ENCODE measurements at regions not wholly inside any gene's neighbourhood (a gene's known extent, or its start where the extent isn't known, plus 50 kb on each side); places are given as distances from the start of the nearest gene placed in this dataset.

DNA sequence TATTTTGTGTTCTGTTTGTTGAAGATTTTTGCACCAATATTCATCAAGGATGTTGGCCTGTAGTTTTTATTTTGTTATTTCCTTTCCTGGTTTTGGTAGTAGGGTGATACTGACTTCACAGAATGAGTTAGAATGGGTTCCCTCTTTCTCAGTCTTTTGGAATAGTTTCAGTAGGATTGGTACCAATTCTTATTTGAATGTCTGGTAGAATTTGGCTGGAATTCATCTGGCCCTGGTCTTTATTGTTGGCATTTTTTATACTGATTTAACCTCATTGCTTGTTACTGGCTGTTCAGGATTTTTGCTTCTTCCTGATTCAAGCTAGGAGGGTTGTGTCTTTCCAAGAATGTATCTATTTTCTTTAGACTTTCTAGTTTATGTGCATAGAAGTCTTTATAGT is 263.7 kb downstream of the SOX11 start:
- no peak for DNase-seq (ENCODE audit: low spot score)

DNA sequence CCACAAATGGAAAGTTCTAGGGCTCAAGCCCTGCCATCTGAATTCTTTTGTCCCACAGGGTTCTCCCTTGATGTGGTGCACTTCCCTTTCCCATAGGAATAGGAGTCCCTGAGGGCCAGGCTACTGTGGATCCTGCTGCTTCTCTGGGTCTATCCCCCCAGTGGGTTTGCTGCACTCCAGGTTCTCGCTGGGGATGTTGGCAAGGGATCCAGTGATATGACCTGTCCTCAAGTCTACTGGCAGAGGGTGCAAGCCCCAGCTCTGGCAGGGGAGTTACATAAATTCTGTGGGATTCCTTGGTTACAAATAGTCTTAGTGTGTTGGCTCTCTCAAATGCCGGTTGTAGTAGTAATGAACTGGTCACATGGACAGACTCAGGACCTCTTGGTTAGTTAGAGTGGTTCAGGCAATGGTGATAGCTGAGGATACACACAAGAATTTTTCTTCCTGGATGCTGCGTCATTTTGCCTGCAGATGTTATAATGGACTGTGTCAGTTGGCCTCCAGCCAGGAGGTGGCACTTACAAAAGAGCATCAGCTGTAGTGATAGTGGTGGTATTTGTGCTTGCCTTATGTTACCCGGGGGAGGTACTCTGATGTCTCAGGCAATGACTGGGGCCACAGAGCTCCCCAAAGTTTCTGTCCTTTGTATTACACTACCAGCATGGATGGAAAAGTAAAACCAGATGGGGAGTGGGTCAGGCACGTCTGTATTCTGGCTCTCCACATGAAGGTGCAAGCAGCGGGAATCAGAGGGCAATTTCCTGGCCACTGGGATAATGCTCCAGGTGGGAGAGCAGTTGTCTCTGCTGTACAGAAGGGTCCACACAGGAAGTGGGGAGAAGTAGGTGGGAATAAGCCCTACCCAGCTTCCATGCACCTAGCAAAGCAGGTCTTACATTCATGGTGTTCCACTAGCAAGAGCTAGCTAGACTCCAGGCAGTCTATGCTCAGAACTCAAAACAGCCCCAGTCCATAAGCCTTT is 267.9 kb downstream of the SOX11 start:
- no peak for DNase-seq (ENCODE audit: low spot score)

DNA sequence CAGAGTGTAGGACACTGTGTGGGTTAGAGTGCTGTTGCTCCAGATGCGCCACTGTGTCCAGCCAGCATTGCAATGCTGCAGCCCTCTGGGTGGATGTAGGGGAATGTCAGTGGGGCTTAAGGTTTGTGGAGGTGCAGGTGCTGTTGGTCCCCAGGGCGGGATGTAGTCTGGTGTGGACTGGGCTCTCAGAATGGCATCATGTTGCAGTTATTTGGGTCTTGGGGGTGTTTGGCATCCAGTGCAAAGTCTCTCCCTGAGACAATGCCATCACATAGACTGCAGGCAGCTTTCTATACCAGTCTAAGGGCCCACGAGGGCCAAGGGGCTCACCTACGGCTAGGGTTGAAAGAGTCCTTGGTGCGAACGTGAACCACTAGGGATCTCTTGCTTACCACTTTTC is 275.3 kb downstream of the SOX11 start:
- DNase-seq (ENCODE audit: low spot score) = no peak

DNA sequence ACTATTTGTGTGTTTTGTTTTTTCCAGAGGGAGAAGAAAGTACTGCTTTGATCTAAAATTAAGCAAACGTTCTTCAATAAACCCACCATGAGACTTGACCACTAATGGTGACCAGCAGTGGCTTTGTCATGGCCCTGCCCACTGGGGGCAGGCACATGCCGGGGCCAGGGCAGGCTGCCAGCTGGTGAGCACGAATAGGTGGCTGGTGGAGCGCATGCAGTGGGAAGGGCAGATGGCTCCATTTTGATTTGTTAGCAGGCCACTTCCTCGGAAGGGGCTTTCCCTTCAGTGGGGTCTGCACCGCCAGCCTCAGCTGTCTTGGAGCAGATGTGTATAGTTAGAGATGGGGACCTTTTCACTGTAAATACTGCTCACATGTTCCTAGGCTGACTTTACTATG is 277.1 kb downstream of the SOX11 start:
- DNase-seq (ENCODE audit: low spot score) = no peak

DNA sequence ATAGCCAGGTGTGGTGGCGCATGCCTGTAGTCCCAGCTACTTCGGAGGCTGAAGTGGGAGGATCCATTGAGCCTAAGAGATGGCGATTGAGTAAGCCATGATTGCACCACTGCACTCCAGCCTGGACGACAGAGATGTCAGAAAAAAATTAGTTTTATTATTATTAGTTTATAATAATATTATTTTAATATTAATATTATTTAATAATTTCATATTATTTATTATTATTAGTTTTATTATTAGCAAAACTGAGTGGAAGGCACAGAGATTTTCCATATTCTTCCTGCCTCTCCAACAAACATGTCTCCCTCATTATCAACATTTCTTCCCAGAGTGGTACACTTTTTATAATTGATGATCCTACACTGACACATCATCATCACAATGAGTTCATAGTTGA is 278.2 kb downstream of the SOX11 start:
- no peak for DNase-seq (ENCODE audit: low spot score)

DNA sequence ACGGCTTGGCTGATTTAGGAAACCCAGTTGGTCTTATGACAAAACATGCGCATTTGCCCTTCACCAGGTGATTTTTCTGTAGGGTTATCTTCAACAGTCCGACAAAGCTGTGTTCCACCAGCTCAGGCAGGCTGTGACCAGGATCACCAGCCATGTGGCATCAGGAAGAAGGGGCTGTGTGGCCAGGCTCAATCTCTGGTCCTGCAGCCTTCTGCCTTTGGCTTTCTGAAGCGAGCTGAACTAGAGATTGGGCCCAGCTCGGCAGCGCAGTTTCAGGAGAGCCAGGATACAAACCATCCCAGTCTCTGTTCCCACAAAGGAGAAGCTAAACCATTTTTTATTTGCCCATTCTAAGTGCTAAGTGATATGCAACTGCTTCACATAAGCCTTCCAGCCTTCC is 282.3 kb downstream of the SOX11 start:
- DNase-seq (ENCODE audit: low spot score) = no peak

DNA sequence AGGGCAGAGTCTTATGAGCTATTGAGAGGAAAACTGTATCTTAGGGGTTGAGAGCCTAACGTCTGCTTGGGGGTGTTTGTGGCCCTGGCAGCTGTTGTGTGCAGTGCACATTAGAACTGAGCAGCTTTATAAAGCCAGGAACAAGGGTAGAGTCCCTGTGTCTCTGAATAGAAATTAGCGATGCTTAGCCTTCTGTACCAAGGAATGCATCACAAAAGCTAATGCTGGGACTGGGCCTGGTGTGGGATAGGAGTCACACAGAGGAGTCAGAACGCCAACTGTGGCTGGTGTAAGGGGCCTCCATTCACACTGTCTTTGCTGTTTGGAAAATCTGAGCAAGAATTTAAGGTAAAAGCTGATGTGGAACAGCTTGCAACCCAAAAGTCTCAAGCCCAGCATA is 283.2 kb downstream of the SOX11 start:
- DNase-seq (ENCODE audit: low spot score) = no peak

DNA sequence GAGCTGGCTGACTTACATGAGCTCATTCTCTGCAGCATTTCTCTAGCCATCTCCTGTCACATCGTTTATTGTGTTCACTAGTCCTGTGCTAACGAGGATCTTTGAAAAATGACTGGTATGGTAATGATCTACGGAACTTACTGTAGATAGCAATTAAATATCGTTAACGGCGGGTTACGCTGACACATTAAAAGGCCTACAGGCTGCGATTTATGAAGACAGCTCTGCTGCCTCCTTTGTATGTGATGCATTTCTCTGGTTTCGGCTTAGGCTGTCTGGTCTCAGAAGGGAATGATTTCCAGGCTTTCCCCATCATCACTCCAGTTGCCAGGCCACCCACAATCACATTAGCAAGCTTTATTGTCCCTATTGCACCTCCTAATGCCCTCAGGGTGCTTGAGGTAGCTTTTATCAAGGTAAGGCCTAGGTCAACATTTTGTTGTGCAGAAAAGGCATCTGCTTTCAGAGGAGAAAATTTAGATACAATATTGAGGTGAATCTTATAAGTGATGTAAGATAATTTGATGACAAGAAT is 284.4 kb downstream of the SOX11 start:
- DNase-seq (ENCODE audit: low spot score) = no peak

DNA sequence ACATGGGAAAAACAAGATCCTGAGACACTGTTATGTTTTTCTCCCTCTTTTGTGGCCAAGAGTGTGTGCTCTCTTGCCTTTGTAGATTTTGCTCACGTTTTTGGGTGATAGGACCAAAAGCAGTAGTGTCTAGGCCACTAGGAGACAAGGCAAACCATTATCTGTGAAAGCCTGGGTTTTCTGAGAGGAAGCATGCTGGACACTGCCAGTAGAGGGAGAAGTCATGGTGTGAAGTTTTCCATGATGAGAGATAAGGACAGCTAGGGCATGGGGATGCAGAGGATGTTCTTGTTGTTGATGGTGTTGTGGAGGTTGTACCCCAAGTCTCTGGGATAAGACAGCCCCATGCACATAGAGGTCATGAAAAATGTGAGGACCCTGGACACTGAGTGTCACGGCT is 285.3 kb downstream of the SOX11 start:
- DNase-seq (ENCODE audit: low spot score) = no peak

DNA sequence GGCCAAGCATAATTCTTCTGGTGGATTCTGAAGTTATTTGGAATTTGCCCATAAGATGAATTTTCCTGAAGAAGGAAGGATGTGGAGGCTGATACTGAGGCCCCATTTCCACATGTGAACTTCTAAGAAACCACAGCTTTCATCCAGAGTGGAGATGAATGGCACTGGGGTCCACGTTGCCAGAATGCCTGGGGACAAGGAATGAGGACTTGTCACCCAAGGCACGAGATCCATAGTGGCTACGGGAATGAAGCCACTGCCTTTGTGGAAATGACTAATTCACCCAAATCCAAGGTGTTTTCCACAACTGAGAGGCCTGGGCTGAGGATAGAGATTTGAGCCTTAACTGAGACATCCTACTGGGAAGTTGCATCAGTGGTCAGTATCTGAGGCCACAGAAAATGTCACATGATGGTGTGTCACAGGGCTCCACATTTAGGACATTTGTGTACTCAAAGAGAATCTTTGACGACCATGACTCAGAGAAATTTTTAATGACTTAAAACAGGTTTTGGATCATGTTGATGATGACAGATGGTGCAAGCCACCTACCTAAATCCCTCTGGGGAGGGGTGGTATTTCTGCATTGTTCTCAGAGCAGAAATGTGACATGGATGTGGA is 286.1 kb downstream of the SOX11 start:
- DNase-seq (ENCODE audit: low spot score) = no peak

DNA sequence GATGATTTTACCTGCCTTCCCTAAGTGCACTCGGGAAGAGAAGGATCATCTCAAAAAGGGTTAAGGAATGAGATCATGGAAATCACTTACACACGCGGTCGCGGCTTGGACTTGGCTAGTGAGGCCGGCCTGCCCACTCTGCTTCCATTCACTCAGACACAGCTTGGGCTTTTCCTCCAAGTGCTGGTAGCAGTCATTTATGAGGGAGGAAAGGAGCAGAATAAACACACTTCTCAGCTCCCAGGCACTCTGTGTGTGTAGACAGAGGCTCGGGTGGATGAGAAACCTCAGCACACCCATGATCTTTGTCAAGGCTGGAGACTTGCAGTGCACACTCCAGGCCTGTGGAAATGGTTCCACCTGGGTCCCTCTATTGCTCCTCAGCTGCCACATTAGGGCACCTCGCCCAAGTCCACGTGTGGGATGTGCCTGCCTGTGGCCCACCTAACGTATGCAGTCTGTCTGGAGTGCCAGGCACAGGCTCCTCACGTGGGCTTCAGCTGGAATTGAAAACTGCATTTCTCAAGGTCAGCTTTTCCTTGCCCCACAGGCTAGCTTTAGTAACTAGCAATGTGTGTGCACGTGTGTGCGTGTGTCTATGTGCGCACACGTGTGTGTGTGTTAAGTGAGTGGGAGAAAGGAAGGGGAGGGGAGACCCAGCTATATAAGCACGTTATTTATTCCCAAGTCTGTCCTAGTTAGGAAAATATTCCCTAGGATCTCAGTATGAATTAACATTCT is 288.4 kb downstream of the SOX11 start:
- DNase-seq (ENCODE audit: low spot score) = no peak

DNA sequence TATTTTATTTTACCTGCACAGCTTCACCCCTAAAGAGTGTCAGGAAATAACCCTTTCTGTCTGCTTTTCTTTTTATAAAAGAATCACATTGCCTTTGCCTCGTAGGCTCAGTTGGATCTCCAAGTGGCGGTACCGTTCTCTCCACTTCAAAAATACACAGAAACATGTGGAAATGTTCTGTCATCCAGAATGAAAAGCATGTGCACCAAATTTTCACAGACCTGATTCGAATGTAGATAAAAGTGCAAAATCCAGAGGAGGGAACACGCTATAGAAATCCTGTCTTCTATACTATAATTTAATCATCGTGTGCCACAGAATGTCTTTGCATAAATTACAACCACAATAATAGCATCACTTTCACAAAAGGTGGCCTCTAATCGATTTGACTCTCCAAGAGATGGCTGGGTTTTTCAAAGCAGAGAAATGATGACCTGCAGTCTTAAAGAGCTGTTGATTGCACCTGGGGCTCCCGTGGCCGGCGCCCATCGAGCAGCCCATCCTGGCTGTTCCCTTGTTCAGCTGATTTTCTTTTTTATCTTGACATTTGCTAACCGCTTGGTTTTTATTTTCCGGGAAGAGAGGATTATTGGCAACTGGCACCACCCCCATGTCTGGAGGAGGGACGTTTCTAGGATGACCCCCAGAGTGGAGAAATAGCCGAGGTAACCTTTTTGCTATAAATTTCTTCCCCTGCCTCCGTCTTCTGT is 290.2 kb downstream of the SOX11 start:
- no peak for DNase-seq (ENCODE audit: low spot score)

DNA sequence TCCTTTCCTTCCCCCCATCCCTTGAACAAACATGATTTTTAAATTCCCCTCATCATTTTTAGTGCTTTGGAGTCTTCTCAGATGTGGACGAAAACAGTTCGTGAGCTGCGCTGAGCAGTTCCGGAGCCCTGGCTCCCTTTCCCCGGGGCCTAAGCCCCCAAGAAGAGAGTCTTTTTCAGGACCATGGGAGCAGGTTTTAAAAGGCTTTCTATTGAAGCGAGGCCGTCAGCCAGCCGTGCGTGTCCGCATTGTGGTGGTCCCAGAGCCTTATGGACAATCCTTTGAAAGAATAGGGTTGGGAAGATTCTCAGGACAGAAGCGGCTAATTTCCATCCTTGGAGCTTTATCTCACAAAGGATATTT is 290.7 kb downstream of the SOX11 start:
- no peak for DNase-seq (ENCODE audit: low spot score)

DNA sequence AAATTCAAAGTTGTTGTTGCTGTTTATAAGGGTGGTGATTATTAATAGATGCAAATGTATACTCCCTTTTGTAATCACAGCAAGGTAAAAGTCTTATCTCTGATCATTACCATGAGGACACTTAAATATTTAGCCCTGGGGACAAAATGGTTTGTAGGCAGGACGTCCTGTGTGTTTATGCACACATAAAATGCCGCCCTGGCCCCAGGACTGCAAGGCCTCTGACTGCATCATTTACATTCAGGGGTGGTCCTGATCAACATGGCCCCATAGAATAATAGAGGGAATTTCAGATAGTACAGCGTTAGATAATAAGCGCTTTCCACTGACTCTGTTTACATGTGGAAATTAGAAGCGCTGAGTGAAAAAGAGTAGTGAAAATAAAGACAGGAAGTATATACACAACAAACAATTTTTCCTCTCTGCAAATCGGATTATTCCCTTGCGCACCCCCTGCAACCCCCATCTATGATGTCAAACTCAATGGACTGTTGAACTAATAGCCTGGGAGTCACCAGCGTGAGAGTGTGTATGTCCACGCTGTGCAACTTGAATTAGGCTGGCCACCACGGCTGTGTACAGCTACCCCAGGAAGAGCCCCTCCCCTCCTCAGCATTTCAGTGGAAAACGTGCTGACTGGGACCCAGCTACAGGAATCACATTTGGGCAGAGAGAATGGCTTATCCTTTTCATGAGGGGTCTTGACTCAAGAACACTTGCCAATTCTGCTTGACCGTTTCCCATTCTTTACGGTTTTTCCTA is 291.5 kb downstream of the SOX11 start:
- no peak for DNase-seq (ENCODE audit: low spot score)

DNA sequence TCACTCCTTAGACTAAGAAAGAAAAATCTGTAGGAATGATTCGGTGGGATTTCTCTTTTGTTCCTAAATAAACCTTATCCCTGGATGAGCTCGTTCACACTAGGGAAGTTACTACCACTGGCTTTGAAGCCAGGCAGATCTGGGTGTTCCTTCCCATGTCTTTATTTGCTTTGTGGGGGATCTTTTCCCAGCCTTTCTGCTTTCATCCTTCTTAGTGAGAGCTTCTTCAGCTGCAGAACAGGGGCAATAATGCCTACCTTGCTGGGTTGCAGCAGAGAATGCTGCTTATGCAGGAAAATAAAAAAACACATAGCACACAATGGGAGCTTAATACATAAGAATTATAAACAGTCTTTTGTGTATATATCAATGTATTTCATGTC is 292.1 kb downstream of the SOX11 start:
- no peak for DNase-seq (ENCODE audit: low spot score)

DNA sequence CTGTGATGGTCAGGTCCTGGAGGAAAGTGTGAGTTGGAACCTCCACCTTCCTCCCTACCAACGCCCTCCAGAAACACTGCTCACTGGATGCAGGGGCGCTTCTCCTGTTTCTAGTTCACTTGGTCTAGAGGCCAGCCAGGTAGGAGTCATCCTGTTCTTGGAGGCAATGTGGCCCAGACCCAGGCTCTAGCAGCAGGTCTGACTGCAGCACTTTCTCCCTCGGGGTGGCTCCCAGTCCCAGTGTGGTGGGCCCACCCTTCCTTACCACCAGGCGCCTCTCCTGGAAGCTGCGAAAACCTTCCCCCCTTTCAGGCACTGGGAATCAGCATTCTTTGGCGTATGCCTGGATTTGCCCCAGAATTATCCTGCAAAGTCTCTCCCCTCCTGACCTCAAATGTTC is 292.8 kb downstream of the SOX11 start:
- no peak for DNase-seq (ENCODE audit: low spot score)

DNA sequence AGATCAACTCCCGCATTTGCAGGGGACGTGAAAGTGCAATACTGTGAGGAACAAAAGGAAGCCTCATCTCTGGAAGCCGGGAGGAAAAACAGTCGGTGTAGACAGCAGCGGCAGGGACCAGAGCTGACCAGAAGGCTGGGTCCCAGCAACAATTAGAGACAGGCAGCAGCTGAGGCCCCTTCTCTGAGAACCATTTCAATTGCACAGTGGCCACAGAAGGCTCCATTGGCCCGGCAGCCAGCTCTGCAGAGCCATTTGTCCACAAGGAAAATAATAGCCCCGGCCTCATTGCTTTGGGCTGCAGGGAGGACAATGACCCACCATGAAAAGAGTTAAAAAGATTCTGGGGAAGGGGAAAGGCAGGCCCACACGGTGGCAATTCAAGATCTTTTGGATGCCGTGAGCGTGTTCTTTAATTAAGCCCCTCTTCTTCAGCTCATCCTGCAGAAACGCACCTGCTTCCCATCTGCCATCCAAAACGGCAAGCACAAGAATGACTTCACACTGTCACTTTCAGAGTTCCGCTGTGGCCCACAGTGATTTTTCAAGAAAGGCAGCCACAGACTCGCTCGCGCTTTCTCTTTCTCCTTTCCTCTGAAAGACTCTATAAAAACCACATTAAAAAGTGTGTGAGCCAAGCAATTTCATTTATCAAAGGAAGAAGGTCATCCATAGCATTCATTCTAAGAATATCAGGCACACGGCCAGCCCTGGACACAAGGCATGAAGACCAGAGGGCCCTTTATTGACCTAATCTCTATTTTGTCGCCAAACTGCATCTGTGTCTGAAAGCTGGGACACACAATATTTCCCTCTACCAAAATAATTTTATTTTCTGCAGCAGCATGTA is 293.6 kb downstream of the SOX11 start:
- no peak for DNase-seq (ENCODE audit: low spot score)

DNA sequence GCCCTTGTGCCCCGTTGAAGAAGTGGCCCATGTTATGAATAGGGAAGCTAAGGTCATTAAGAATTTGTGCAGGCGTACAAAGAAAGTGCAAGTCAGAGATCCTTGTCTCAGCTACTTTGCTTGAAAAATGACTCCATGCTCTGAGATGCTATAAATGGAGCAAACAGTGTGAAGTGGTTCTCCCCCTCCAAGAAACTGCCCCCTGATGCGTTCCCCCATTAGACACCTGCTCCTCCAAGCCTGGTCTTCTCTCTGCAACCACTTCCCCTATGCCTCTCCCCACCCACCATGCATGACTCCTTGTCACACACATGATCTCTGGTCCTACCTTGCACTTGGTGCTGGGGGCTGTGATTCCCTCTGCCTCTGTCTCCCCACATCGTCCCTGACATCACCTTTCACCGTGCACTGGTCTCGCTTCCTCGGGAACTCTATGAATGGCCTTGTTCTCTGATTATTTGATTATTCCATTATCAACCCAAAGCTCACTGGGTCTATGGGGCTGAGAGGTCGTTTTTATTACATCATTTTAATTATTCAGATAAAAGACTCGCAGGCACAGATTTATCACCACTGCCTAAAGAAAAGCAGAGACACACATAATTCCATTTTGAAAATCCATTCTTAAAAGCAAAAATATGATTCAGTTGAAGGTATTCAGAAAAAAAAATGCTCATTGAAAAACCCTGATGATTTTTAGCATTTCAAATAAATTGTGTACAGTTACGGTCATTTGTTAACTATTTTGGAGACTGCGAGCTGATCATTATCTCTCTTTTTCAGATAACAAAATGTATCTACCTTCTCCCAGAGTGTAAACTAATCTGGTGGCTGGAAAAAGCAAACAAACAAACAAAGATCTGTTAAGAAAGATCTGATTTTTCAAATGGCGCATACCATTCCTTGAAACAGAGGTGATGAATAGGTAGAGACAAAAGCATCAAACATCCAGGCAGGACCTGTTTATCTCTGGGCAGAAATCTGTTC is 294.9 kb downstream of the SOX11 start:
- no peak for DNase-seq (ENCODE audit: low spot score)

DNA sequence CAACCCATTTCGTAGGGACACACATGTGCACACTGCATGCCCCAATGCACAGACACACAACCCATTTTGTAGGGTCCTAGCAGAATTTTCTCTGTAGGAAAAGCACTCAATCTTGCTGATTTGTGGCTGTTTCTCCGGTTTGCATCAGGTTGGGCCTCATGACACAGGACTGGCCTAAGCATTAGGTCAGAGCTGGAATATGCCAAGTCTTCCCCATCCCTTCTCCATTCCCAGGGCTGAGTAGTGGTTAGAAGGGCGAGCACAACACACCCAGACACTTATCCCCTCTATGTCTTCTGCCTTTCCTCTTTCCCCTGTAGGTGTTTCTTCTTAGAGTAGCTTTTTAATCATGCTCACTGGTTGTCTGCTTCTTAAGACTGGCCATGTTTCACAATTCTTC is 295.9 kb downstream of the SOX11 start:
- DNase-seq (ENCODE audit: low spot score) = no peak

All from CD4-positive, alpha-beta T cell treated with Interleukin-6 at 100 ng/mL for 8 hours (primary cell).